ENCODE measurements at regions not wholly inside any gene's neighbourhood (a gene's known extent, or its start where the extent isn't known, plus 50 kb on each side); places are given as distances from the start of the nearest gene placed in this dataset.

DNA sequence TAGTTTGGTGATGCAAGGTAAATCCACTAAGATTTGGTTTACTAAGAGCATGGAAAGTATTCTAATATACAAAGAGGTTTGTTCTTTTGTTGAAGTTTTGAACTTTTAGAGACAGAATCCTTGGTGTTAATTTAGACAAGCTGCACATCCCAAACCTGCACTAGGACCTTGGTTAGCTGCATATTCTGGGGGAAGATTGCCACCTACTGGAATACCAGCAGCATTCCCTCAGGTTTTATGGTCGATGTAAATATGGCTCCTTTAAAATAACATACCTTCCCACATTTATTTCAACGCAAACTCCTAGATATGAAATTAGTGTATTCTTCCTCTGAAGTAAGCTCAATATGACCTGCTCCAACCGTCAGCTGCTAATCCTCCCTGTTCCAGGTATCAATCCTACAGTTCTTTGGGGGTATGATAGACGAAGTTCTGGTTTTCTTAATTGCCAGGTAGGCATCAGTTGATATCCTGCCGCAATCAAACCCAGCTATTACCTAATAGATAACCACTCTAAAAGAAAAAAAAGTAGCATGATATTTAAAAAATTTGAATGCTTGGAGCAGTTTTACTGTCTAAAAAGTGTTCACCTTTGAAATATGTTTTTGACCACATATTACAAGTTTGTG lies 624.1 kb downstream of the ISL1 start (continued):
- TF ChIP-seq, protein P1, sequence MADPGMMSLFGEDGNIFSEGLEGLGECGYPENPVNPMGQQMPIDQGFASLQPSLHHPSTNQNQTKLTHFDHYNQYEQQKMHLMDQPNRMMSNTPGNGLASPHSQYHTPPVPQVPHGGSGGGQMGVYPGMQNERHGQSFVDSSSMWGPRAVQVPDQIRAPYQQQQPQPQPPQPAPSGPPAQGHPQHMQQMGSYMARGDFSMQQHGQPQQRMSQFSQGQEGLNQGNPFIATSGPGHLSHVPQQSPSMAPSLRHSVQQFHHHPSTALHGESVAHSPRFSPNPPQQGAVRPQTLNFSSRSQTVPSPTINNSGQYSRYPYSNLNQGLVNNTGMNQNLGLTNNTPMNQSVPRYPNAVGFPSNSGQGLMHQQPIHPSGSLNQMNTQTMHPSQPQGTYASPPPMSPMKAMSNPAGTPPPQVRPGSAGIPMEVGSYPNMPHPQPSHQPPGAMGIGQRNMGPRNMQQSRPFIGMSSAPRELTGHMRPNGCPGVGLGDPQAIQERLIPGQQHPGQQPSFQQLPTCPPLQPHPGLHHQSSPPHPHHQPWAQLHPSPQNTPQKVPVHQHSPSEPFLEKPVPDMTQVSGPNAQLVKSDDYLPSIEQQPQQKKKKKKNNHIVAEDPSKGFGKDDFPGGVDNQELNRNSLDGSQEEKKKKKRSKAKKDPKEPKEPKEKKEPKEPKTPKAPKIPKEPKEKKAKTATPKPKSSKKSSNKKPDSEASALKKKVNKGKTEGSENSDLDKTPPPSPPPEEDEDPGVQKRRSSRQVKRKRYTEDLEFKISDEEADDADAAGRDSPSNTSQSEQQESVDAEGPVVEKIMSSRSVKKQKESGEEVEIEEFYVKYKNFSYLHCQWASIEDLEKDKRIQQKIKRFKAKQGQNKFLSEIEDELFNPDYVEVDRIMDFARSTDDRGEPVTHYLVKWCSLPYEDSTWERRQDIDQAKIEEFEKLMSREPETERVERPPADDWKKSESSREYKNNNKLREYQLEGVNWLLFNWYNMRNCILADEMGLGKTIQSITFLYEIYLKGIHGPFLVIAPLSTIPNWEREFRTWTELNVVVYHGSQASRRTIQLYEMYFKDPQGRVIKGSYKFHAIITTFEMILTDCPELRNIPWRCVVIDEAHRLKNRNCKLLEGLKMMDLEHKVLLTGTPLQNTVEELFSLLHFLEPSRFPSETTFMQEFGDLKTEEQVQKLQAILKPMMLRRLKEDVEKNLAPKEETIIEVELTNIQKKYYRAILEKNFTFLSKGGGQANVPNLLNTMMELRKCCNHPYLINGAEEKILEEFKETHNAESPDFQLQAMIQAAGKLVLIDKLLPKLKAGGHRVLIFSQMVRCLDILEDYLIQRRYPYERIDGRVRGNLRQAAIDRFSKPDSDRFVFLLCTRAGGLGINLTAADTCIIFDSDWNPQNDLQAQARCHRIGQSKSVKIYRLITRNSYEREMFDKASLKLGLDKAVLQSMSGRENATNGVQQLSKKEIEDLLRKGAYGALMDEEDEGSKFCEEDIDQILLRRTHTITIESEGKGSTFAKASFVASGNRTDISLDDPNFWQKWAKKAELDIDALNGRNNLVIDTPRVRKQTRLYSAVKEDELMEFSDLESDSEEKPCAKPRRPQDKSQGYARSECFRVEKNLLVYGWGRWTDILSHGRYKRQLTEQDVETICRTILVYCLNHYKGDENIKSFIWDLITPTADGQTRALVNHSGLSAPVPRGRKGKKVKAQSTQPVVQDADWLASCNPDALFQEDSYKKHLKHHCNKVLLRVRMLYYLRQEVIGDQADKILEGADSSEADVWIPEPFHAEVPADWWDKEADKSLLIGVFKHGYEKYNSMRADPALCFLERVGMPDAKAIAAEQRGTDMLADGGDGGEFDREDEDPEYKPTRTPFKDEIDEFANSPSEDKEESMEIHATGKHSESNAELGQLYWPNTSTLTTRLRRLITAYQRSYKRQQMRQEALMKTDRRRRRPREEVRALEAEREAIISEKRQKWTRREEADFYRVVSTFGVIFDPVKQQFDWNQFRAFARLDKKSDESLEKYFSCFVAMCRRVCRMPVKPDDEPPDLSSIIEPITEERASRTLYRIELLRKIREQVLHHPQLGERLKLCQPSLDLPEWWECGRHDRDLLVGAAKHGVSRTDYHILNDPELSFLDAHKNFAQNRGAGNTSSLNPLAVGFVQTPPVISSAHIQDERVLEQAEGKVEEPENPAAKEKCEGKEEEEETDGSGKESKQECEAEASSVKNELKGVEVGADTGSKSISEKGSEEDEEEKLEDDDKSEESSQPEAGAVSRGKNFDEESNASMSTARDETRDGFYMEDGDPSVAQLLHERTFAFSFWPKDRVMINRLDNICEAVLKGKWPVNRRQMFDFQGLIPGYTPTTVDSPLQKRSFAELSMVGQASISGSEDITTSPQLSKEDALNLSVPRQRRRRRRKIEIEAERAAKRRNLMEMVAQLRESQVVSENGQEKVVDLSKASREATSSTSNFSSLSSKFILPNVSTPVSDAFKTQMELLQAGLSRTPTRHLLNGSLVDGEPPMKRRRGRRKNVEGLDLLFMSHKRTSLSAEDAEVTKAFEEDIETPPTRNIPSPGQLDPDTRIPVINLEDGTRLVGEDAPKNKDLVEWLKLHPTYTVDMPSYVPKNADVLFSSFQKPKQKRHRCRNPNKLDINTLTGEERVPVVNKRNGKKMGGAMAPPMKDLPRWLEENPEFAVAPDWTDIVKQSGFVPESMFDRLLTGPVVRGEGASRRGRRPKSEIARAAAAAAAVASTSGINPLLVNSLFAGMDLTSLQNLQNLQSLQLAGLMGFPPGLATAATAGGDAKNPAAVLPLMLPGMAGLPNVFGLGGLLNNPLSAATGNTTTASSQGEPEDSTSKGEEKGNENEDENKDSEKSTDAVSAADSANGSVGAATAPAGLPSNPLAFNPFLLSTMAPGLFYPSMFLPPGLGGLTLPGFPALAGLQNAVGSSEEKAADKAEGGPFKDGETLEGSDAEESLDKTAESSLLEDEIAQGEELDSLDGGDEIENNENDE (IDR thresholded peaks at IDR 0.05; ENCODE audit: insufficient replicate concordance, low read length): no peak
- no peak for TF ChIP-seq HDAC2 (IDR thresholded peaks at IDR 0.05; ENCODE audit: borderline replicate concordance in 1 of 2, low read depth in 2 of 2, low read length in 2 of 2)
- no peak for TF ChIP-seq SP4 (IDR thresholded peaks at IDR 0.05; ENCODE audit: low read length)
- TF ChIP-seq CBX8 (IDR thresholded peaks at IDR 0.05; ENCODE audit: borderline replicate concordance, low read depth, low read length): no peak
- no peak for TF ChIP-seq BACH1 (IDR thresholded peaks at IDR 0.05; ENCODE audit: low read length)
- TF ChIP-seq SP1 (IDR thresholded peaks at IDR 0.05; ENCODE audit: low read depth, low read length): no peak
- TF ChIP-seq TEAD4 (IDR thresholded peaks at IDR 0.05; ENCODE audit: low read depth, low read length): peak; percentile 75
- peak; percentile 97 to 98 for TF ChIP-seq RAD21 (IDR thresholded peaks at IDR 0.05 in 1 of 2, conservative IDR thresholded peaks at IDR 0.05 in 1 of 2; ENCODE audit: low read depth in 2 of 2, low read length in 2 of 2)
